CD4-positive, alpha-beta T cell treated with Interleukin-17A for 1 hour (primary cell): ENCODE measurements at regions not wholly inside any gene's neighbourhood (a gene's known extent, or its start where the extent isn't known, plus 50 kb on each side); places are given as distances from the start of the nearest gene placed in this dataset.

ENCODE experiments used
- DNase-seq: peaks from one replicate; pipeline ENCODE4 v3.0.0-alpha.2; 2020

GRCh38 chr7:156147756-156148504 is 335.7 kb upstream of the SHH start:
- DNase-seq: no peak

- DNase-seq: no peak
Measured at GRCh38 chr7:156147104-156147503, 334.8 kb upstream of the SHH start.

GRCh38 chr7:156145996-156146395 is 333.7 kb upstream of the SHH start:
- no peak for DNase-seq

- no peak for DNase-seq
Measured at GRCh38 chr7:156145184-156145583, 332.9 kb upstream of the SHH start.

GRCh38 chr7:156143683-156144082 is 331.4 kb upstream of the SHH start:
- DNase-seq: no peak

GRCh38 chr7:156143158-156143557 is 330.9 kb upstream of the SHH start:
- no peak for DNase-seq

GRCh38 chr7:156141941-156142340 is 329.7 kb upstream of the SHH start:
- DNase-seq: no peak

- no peak for DNase-seq
Measured at GRCh38 chr7:156140896-156141295, 328.6 kb upstream of the SHH start.

GRCh38 chr7:156140447-156140846 is 328.2 kb upstream of the SHH start:
- no peak for DNase-seq

- DNase-seq: no peak
Measured at GRCh38 chr7:156139633-156140032, 327.4 kb upstream of the SHH start.

- DNase-seq: no peak
Measured at GRCh38 chr7:156139112-156139511, 326.8 kb upstream of the SHH start.

- DNase-seq: no peak
Measured at GRCh38 chr7:156131881-156132280, 319.6 kb upstream of the SHH start.

GRCh38 chr7:156129522-156129921 is 317.3 kb upstream of the SHH start:
- DNase-seq: no peak

GRCh38 chr7:156128496-156128895 is 316.2 kb upstream of the SHH start:
- DNase-seq: no peak

GRCh38 chr7:156127166-156128134 is 315.2 kb upstream of the SHH start:
- DNase-seq: no peak

- no peak for DNase-seq
Measured at GRCh38 chr7:156125841-156126730, 313.8 kb upstream of the SHH start.

- DNase-seq: no peak
Measured at GRCh38 chr7:156124356-156124755, 312.1 kb upstream of the SHH start.

- no peak for DNase-seq
Measured at GRCh38 chr7:156123362-156123761, 311.1 kb upstream of the SHH start.

- DNase-seq: no peak
Measured at GRCh38 chr7:156122752-156123354, 310.6 kb upstream of the SHH start.

- no peak for DNase-seq
Measured at GRCh38 chr7:156121956-156122355, 309.7 kb upstream of the SHH start.

GRCh38 chr7:156121434-156121833 is 309.2 kb upstream of the SHH start:
- DNase-seq: no peak

- no peak for DNase-seq
Measured at GRCh38 chr7:156120552-156120951, 308.3 kb upstream of the SHH start.

GRCh38 chr7:156119771-156120170 is 307.5 kb upstream of the SHH start:
- DNase-seq: no peak
